AG20443 (cell line): ENCODE measurements at regions not wholly inside any gene's neighbourhood (a gene's known extent, or its start where the extent isn't known, plus 50 kb on each side); places are given as distances from the start of the nearest gene placed in this dataset.

ENCODE experiments used
- DNase-seq: peaks from one replicate; pipeline ENCODE4 v3.0.0; 2012; ENCODE audit warnings: low spot score, mixed read lengths

DNA sequence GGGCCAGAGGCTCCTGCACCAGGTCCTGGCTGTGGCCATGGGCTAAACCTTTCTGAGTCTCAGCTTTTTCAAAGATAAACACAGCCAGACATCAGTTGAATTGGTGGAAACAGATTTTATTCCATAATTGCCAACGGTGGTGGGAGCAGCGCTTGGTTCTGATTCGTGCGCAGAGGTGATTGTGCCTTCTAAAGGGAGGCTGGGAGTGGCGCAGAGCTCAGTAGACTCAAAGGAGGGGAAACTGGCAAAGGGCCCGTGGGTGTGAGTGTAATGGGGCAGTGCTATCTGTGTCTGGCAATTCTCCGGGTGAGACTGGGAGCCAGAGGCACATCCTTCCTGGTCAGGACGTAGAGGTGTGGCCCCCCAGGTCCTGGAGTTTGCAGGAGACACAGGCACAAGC, 169.4 kb upstream of the PPP1R26 start:
- DNase-seq: no peak

DNA sequence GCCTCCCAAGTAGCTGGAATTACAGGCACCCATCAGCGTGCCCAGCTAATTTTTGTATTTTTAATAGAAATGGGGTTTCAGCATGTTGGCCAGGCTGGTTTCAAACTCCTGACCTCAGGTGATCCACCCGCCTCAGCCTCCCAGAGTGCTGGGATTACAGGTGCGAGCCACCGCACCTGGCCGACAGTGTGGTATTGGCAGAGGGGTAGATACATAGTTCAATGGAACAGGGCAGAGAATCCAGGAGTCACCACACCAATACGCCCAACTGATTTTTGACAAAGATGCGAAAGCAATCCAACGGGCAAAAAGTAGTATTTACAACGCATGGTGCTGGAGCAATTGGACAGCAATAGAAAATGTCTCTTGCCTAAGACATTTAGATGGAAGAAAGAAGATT, 164.0 kb upstream of the PPP1R26 start:
- DNase-seq: no peak

DNA sequence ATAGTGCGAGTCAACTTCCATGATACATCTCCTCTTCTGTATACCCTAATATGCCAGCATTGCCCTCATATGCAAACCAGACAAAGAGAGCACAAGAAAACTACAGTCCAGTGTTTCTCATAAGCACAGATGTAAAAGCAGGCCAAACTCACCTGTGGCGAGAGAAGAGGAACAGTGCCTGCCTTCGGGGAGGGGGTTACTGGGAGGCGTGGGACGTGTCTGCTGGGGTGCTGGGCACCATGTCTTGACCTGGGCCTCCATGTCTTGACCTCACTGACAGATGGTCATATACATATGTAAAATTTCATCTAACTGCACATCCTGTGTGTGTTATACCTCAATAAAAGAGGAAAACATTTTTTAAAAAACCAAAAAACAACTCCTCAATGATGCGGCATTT, 159.3 kb upstream of the PPP1R26 start:
- DNase-seq: no peak

DNA sequence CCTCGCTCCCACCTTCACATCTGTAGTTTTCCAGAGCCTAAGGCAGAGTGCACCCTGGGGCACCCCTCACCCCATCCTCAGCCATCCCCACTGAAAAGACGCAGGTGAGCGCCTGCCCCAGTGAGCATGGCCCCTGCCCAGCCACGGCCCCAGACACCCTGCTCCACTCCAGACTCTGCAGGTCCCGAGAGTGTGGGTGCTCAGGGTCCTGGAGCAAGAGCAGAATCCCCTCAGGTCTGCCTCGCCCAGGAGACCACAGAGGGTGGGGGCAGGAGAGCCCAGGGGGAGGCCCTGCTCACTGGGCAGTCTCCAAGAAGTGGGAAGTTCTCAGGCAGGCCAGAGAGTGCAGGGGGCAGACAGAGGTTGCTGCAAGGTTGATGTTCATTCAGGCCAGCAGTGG, 158.6 kb upstream of the PPP1R26 start:
- no peak for DNase-seq

DNA sequence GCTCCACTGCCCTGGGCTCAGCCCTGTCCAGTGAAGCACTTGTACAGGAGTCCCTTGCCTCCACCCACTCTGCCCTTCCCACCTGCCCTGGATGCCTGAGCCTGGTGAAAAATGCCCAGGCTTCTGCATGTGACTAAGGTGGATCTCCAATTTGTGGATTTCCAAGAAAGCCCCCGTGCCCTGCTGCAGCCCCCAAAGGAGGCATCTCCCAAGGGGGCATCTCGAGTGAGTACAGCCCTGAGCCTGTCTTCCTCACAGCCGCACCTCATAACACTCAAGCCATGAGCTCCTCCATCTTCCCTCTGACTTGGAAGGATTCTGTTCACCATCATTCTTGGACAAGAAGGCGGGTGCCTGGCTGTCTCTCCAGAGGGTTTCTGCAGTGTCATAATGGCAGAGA, 158.0 kb upstream of the PPP1R26 start:
- DNase-seq: no peak

DNA sequence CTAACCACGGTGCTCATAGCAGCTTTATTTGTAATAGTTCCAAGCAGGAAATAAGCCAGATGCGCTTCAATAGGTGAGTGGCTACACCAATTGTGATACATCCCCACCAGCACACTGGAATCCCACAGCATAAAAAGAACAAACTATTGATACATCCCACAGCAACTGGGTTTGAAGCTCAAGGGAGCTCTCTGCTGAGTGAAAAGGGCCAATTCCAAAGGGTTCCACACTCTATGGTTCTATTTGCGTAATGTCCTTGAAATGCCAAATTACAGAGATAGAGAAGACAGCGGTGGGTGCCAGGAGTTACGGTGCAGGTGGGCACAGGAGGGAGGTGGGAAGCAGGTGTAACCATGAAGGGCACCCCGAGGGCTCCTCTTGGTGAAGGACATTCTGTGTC, 155.3 kb upstream of the PPP1R26 start:
- DNase-seq: no peak

DNA sequence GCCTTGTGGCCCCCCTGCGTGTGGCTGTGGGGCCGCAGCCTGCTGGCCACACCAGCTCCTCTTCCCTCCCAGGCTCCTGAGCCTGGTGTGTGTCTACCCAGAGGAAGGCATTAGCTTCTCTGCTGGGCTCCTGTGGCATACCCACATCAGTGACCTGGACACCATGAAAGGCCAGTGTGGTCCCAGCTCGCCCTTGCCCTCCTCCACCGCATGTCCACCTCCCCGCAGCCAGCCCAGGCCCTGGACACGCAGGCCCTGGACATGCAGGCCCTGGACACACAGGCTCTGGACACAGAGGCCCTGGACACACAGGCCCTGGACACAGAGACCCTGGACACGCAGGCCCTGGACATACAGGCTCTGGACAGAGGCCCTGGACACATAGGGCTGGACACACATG, 153.4 kb upstream of the PPP1R26 start:
- DNase-seq: no peak

DNA sequence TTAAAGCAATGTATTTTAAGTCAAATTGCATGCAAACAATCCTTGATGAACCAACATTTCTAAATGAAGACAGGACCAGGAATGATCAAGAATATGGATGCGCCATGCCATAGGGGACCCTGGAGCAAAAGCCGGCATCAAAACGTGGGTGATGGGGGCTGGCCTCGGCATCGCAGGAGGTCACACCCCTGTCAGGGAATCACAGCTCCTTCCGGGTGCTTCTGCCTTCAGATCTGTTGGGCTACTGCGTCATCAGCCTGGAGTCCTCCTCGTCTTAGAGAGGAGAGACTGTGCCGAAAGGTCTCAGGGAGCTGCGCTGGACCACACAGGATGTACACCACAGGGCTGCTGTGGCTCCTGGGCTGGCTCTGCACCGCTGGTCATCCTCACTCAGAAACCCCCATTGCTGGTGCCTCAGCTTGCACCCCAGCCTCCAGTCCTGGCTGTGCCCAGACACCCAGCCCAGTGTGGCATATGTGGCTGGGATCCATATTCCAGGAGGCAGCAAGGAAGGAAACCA, 152.9 kb upstream of the PPP1R26 start:
- no peak for DNase-seq

DNA sequence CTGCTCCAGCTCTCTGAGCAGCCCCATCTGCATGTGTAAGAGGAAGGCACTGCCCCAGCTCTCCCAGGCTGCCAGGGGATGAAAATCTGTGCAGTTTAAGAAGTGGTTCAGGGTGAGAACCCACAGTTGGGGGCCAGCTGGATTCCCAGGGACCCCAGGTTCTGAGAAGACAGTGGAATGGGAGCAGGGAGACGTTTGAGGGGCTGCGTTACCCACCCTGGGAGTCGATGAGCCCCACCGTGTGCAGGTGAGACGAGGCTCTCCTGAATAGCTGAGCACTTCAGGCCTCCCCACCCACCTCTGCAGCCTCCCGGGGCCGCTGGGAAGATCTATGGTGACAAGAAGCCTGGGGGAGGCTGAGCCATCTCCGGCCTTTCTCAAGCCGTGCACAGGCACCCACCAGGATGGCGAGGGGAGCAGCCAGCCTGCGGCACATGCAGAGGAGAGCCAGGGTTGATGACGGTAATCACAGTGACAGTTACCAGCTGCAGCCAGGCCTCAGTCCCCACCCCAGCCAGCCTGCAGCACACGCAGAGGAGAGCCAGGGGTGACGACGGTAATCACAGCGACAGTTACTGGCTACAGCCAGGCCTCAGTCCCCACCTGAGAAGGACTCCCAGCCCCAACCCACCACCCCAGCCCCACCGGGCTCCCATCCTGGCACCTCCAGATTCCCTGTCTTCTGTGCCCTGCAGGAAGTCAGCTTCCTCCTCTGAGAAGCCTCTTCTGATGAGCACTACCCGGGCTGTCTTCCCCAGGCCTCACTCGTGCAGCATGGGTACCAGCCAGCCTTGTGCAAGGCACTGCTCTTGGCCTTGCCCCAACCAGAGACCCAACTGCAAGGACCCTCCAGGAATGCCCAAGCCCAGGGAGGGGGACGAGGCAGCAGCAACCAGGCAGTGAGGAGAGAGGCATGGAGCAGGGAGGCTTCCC, 150.8 kb upstream of the PPP1R26 start:
- no peak for DNase-seq

DNA sequence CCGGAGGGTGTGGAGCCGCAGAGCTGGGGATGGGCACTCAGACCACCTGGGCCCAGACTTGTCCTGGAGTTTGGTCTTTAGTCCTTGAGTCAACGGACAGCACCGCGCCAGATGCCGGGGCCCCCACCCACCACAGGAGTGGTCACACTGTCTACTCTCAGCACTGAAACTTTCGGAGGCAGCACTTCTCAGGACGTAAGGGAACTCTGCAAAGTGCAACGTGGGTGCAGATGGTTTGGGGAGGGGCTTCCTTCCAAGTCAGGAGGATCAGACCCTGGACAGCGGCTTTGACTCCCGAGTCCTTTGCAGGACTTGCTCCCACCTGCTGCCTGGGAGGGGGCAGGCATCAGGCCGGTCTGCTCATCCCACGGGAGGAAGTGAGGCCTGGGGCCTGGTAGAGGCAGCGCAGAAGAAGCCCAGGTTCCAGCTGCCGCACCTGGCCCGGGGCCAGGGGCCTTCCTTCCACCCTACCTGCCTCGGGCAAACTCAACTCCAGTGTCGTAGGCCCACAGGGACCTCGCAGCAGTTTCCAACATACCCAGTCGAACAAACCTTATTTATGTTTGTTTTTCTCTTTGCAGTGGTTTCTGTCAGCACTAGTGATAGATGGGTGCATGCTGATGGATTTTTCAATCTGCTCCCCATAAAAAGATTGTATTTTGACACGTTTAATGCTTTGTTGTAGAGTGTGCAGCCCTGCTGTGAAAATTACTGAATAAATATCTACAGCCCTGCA, 149.8 kb upstream of the PPP1R26 start:
- DNase-seq: no peak

DNA sequence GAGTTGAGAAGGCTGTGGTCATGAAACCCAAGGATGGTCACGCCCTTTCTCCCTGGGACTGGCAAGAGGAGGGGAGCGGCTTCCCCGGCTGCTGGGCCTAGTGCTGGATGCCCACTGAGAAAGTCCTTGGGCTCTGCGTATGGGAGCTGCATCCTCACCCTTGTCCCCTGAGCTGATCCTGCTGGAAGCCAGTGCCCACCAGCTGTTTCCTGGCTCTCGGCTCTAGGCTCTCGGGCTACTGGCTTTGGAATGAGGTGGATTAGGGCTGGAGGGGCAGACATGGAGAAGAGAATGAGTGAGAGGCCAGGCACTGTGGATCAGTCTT, 149.3 kb upstream of the PPP1R26 start:
- no peak for DNase-seq

DNA sequence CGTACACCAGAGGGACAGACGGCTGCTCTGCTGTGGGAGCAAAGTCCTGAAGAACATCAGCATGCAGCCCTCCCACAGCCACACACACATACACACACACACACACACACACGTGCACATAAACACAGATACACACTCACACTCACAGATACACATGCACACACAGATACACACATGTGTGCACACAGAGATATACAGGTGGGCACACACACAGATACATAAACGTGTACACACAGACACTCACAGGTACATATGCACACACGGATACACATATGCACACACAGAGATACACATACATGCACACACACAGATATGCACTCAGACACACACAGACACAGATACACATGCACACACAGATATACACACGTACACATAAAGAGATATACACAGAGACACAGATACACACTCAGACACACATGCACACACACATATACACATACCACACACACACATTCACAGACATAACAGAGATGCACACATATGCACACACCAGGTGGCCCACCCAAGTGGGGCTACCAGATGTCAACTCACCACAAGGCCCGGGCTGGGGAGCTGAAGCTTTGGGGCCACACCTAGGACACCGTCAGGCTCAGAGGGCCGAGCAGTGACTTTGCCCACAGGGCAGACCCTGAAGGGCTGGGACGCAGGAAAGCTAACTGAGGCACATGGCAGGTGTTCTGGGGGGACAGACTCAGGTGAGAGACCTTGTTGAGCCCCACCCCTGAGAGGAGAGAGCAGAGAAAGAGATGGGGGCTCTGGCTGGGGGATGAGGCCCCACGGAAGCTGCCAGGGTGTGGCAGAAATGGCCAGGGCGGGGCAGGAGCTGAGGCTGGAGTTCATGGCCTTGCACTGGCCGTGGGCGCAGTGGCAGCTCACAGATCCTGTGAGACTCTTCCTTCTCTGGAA, 148.6 kb upstream of the PPP1R26 start:
- no peak for DNase-seq

DNA sequence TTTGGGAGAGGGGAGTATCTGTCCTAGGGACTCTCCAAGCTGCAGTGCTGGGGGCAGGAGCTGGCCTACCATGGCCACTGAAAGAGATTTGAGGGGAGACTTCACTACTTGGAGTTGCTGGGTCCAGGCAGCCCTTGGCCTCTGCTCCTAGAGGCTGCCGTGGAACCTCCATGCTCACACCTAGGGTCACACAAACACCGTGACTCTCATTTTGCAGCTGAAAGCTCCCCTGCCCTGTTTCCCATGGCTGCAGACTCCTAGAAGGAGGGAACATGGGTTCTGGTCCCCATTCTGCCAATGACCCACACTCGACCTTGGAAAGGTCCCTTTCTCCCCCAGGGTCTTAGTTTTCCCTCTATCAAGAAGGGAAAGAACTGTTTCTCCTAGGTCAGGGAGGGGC, 147.1 kb upstream of the PPP1R26 start:
- no peak for DNase-seq

DNA sequence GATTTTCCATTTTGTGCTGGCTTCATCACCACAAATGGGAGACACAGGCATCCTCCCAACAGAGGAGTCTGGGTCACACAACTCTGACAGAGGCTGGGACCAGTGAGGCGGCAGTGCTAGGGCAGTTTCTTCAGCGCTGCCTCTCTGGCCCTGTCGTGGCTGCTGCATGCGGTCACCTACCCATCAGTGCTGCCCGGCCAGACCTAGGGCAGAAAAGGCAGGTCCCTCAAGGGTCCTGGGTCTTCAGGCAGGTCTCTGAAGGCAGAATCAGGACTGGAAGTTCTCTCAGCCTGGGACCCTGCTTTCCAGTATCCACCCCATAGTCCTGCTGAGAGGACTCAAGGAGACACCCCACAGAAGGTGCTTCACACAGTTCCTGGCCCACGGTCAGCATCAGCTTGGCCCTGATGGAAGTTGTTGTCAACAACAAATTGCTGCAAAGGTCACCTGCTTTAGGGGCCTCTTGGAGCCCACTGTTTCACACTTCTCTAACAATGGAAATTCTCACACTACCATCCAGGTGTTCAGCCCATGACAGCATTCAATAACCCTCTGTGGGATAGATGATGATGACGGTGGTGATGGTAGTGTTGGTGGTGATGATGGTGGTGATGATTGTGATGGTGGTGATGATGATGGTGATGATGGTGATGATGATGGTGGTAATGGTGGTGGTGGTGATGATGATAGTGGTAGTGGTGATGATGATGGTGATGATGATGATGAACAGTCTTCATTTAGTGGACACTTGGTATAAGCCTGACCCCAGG, 146.4 kb upstream of the PPP1R26 start:
- no peak for DNase-seq

DNA sequence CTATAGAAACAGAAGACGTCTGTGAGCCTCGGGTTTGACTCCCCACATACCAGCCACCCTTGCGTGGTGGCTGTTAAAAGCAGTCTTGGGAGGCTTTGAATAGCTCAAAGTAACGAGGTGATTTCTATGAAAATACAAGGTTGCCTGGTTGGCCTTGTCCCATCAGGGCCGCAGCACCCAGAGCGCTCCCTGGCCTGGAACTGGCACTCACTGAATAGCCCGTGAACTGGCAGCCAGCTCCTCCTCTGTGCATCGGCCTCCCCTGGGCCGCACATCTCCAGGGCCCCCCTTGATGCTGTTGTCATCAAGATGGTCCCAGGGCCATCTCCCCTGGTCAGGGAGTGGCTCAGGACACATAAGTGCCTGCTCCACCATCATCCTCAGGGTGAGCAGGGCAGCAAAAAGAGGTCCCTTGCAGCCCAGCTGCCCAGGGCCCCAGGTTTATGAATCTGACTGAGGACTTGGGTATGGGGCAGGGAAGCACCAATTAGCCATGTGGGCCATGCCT, 144.6 kb upstream of the PPP1R26 start:
- no peak for DNase-seq

DNA sequence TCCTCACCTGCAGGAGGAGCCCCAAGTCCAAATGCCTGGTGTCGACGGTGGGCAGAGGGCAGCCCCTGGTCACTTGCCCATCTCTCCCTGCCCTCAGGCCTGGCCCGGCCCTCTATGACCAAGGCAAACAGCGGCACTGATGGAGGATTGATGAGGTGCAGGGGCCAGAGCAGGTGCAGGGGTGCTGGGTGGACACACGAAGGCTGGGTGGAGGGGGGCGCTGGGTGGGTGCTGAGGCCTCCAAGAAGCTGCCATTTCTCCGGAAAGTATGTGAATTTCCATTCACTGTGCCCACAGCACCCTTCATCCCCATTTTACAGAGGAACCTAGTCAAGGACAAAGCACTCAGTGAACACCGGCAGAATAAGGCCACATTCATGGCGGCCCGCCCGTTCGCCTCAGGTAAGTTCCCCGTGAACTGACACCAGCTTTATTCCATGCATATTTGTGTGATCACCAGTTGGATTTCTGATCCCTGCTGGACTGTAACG, 143.8 kb upstream of the PPP1R26 start:
- no peak for DNase-seq

DNA sequence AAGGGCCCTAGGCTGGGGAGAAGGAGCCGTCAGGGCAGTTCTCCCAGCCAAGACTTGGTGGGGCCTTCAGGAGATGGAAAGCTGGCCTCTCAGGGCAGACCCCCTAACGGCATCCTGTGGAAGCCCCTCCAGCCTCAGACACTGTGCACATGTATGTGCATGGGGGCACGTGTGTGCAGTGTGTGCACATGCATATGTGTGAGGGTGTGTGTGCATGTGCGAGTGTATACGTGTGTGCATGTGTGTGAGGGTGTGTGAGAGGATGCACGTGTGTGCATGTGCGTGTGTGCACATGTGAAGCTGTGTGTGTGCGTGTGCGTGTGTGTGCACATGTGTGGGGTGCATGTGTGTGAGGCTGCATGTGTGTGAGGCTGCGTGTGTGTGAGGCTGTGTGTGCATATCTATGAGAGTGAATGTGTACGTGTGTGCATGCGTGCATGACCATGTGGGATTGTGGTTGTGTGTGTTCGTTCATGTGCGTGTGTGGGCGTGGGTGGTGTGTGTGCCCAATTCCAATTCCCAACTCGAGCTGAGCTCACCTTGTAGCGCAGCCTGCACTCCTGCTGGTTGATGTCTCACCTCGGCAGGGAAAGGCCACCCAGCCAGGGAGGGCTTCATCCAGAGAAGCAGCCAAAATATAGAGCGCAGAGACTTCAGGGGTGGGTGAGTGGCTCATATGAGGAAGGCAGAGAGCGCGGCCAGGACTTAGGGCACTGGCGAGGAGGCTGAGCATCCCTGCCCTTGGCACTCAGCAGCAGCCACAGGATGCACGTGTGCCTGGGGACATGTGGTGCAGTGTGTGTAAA, 142.7 kb upstream of the PPP1R26 start:
- no peak for DNase-seq

DNA sequence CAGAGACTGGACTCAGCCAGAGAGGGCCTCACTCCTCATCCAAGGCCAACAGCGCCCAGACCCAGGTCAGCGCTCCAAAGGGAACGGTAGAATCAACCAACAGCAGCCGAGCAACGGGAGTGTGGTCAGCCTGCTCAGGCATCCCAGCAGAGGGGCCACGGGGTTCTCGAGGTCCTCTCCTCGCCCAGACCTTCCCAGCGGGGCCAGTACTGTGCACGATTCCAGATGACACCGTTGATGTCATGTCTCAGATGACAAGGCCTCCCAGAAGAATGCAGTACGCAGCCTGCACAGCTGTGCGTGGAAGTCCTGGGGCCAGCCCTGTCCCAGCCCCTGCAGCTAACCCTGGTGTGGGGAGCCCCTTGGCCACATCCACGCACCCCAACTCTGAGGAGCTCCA, 141.0 kb upstream of the PPP1R26 start:
- DNase-seq: no peak

DNA sequence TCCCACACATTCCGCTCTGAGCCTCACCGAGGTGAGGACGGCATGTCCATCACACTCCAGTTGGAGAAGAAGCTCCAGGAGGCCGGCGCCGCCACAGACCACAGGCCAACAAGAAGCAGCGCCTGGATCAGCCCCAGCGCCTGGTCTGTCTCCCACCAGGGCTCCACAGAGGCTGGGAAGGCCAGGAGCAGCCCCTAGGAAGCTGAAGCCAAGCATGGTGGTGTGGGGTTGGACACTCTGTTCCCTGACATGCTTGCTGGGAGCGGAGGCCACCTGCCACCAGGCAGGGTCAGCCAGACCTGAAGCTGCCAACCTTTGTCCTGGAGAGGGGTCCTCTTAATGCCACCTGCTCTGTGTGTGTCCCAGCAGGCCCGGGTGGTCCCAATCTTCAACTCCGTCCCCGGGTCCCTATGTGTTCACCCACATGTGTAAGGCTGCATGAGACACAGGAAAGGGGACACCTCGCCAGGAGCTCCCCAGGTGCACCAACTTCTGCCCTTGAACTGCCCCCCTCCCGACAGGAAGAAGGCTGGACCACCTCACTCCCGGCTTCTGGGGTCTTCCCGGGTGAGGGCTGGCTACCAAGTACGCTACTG, 140.1 kb upstream of the PPP1R26 start:
- DNase-seq: no peak

DNA sequence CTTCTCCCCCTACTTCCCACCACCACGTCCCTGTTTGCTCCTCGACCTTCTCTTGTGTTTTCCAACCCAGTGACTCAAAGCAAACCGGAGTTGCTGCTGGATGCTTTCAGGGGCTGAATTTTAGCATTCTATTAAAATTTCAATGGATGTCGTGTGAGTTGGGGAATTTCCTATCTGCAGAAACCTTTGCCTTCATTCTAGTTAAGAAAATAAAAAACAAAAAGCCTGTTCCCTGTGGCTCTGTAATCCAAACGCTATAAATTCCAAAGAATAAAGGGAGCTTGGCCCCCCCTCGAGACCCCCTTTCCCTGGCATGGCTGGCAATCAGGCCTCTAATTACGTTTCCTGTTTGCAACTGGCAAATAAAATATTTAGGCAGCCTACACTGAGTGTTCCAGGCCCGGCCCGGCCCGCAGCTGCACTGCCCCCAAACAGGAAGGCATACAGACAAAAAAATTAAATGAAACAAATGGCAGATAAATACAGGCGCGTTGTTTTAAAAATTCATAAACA, 139.4 kb upstream of the PPP1R26 start:
- DNase-seq: no peak
